Endodermal cell (in vitro differentiated cells): ENCODE measurements at regions not wholly inside any gene's neighbourhood (a gene's known extent, or its start where the extent isn't known, plus 50 kb on each side); places are given as distances from the start of the nearest gene placed in this dataset.

Experiments used
- DNase-seq: peaks from one replicate; pipeline ENCODE4 v3.0.0-alpha.2; 2017
- H3K27ac ChIP-seq: 2 replicates; pipeline ENCODE4 v1.5.1; 2013; ENCODE audit warnings: mild to moderate bottlenecking, low read depth, low read length, moderate library complexity
- H3K27me3 ChIP-seq: 2 replicates; pipeline ENCODE4 v1.6.1; 2013; ENCODE audit warnings: mild to moderate bottlenecking, low read length, moderate library complexity; ENCODE audit not compliant: insufficient read depth, control insufficient read depth, poor library complexity, severe bottlenecking
- H3K36me3 ChIP-seq: 2 replicates; pipeline ENCODE4 v1.7.0; 2013; ENCODE audit warnings: mild to moderate bottlenecking, low read length, moderate library complexity; ENCODE audit not compliant: control insufficient read depth, insufficient read depth
- H3K4me1 ChIP-seq: one replicate; pipeline ENCODE4 v1.7.0; 2013; ENCODE audit warnings: low read length; ENCODE audit not compliant: control insufficient read depth, insufficient read depth
- H3K4me3 ChIP-seq: 2 replicates; pipeline ENCODE4 v1.5.1; 2013; ENCODE audit warnings: mild to moderate bottlenecking, low read length, moderate library complexity
- H3K9ac ChIP-seq: 2 replicates; pipeline ENCODE4 v1.6.1; 2013; ENCODE audit warnings: mild to moderate bottlenecking, low read length, moderate library complexity; ENCODE audit not compliant: poor library complexity, severe bottlenecking; ENCODE audit errors: extremely low read depth
- H3K9me3 ChIP-seq: 2 replicates; pipeline ENCODE4 v1.6.1; 2013; ENCODE audit warnings: mild to moderate bottlenecking, low read length, moderate library complexity; ENCODE audit not compliant: control insufficient read depth
- H3K27ac Mint-ChIP-seq: 2 replicates; pipeline ENCODE4 v1.8.0; 2020; ENCODE audit warnings: mixed read lengths
- H3K27me3 Mint-ChIP-seq: 2 replicates; pipeline ENCODE4 v1.8.0; 2021; ENCODE audit warnings: mild to moderate bottlenecking, mixed read lengths; ENCODE audit not compliant: insufficient read depth
- H3K36me3 Mint-ChIP-seq: 2 replicates; pipeline ENCODE4 v1.8.0; 2020; ENCODE audit warnings: low read depth, mixed read lengths
- H3K4me1 Mint-ChIP-seq: 2 replicates; pipeline ENCODE4 v1.8.0; 2020; ENCODE audit warnings: mixed read lengths
- H3K4me3 Mint-ChIP-seq: 2 replicates; pipeline ENCODE4 v1.8.0; 2020; ENCODE audit warnings: mild to moderate bottlenecking, moderate library complexity, mixed read lengths
- H3K9me3 Mint-ChIP-seq: 2 replicates; pipeline ENCODE4 v1.8.0; 2020; ENCODE audit warnings: mild to moderate bottlenecking, mixed read lengths
- CTCF ChIP-seq: fragments of 200-600 bp; sonication (generic); conservative IDR thresholded peaks from 2 replicates; pipeline ENCODE4 v1.5.0; 2021; ENCODE audit warnings: antibody characterized with exemption, mild to moderate bottlenecking
- WGBS, 2 experiments: methylation state at CpG; one replicate each; pipeline versions ENCODE4 v1.1.5 to v1.1.7; 2013; ENCODE audit warnings: missing lambda C conversion rate in 2 of 2, mixed read lengths in 1 of 2; ENCODE audit not compliant: insufficient coverage in 1 of 2, insufficient read length in 1 of 2; 5-methylcytosine and 5-hydroxymethylcytosine counted together

- peaks cover 2% of the 10 kb centered on the region for H3K27me3 Mint-ChIP-seq
- no peak overlapping the region for H3K27ac ChIP-seq
- no peak overlapping the region for H3K9ac ChIP-seq
- peak; percentile 68 for DNase-seq
- no peaks in the 10 kb centered on the region for H3K9me3 Mint-ChIP-seq
- TF ChIP-seq CTCF: no peak
- H3K9me3 ChIP-seq: no peaks in the 10 kb centered on the region
- H3K36me3 ChIP-seq: no peaks in the 10 kb centered on the region
- H3K27me3 ChIP-seq: no peaks in the 10 kb centered on the region
- H3K27ac Mint-ChIP-seq: peak overlapping the region; percentile 28
- H3K4me1 ChIP-seq: no peaks in the 10 kb centered on the region
- no peaks in the 10 kb centered on the region for H3K4me1 Mint-ChIP-seq
- no peak overlapping the region for H3K4me3 Mint-ChIP-seq
- no peaks in the 10 kb centered on the region for H3K36me3 Mint-ChIP-seq
- H3K4me3 ChIP-seq: no peak overlapping the region
Observed at GRCh38 chr12:125633686-125634085, 568.5 kb downstream of the AACS start.

GRCh38 chr12:125634813-125635212 is 569.6 kb downstream of the AACS start:
- Histone ChIP-seq H3K27me3 (no peaks in the 10 kb centered on the region), H3K27ac (no peak overlapping the region), H3K36me3 (no peaks in the 10 kb centered on the region), H3K4me1 (no peaks in the 10 kb centered on the region), H3K4me3 (no peak overlapping the region), H3K9me3 (no peaks in the 10 kb centered on the region), H3K9ac (no peak overlapping the region)
- Mint-ChIP-seq H3K4me1 (no peaks in the 10 kb centered on the region), H3K27ac (no peak overlapping the region), H3K9me3 (no peaks in the 10 kb centered on the region), H3K36me3 (no peaks in the 10 kb centered on the region), H3K27me3 (peaks cover 2% of the 10 kb centered on the region), H3K4me3 (no peak overlapping the region)
- WGBS, 2 experiments: 90% methylated on average over 1 of the region's 1 CpG; no CpG with 5 or more reads in 1 of the 2 experiments
- TF ChIP-seq CTCF: no peak
- DNase-seq: no peak

GRCh38 chr12:125639826-125640225 is 574.6 kb downstream of the AACS start:
- Histone ChIP-seq H3K4me1 (no peaks in the 10 kb centered on the region), H3K9ac (no peak overlapping the region), H3K4me3 (no peak overlapping the region), H3K9me3 (no peaks in the 10 kb centered on the region), H3K27me3 (no peaks in the 10 kb centered on the region), H3K36me3 (no peaks in the 10 kb centered on the region), H3K27ac (no peak overlapping the region)
- Mint-ChIP-seq H3K27ac (no peak overlapping the region), H3K9me3 (no peaks in the 10 kb centered on the region), H3K4me3 (no peak overlapping the region), H3K36me3 (no peaks in the 10 kb centered on the region), H3K4me1 (no peaks in the 10 kb centered on the region), H3K27me3 (peaks cover 2% of the 10 kb centered on the region)
- DNase-seq: no peak
- 91 to 98% methylated on average over 10 to 13 of the region's 13 CpGs for WGBS, 2 experiments
- no peak for TF ChIP-seq CTCF
